A673 (cell line): ENCODE measurements at regions not wholly inside any gene's neighbourhood (a gene's known extent, or its start where the extent isn't known, plus 50 kb on each side); places are given as distances from the start of the nearest gene placed in this dataset.

Experiments used
- CTCF ChIP-seq: fragments of 300-800, 200-600 bp; sonication (generic); conservative IDR thresholded peaks from 2 replicates; pipeline ENCODE4 v1.5.1; 2017; ENCODE audit warnings: low read depth, mild to moderate bottlenecking, antibody characterized with exemption, low read length, moderate library complexity, mixed read lengths
- EZH2 ChIP-seq: fragments of 200-600 bp; sonication (generic); IDR thresholded peaks from 2 replicates; pipeline ENCODE4 v1.6.1; 2017; ENCODE audit warnings: borderline replicate concordance, low read depth, mild to moderate bottlenecking, mixed read lengths, antibody characterized with exemption, low read length; ENCODE audit not compliant: poor library complexity, severe bottlenecking

- TF ChIP-seq CTCF (no peak), EZH2 (no peak)
Observed at GRCh38 chr5:4420681-4421080, 719.4 kb upstream of the ADAMTS16 start.
